Kidney epithelial cell (primary cell): ENCODE measurements at regions not wholly inside any gene's neighbourhood (a gene's known extent, or its start where the extent isn't known, plus 50 kb on each side); places are given as distances from the start of the nearest gene placed in this dataset.

Source experiments
- DNase-seq: peaks from one replicate; pipeline ENCODE4 v3.0.0-alpha.2; 2010; ENCODE audit warnings: low read depth
- H3K27me3 ChIP-seq: 2 replicates; pipeline ENCODE4 v1.6.0; 2011; ENCODE audit warnings: low read length; ENCODE audit not compliant: control insufficient read depth, insufficient read depth
- H3K36me3 ChIP-seq: 2 replicates; pipeline ENCODE4 v1.5.1; 2011; ENCODE audit warnings: low read length; ENCODE audit not compliant: control insufficient read depth, insufficient read depth
- H3K4me3 ChIP-seq: 2 replicates; pipeline ENCODE4 v1.5.1; 2011; ENCODE audit warnings: low read depth, mild to moderate bottlenecking, control low read depth, low read length
- TF ChIP-seq, protein P1 (sequence below): IDR thresholded peaks from 2 replicates; pipeline ENCODE4 v1.5.1; 2011; ENCODE audit warnings: mild to moderate bottlenecking, moderate library complexity, low read length, control low read depth, inconsistent platforms; ENCODE audit not compliant: insufficient read depth, poor library complexity, severe bottlenecking

DNA sequence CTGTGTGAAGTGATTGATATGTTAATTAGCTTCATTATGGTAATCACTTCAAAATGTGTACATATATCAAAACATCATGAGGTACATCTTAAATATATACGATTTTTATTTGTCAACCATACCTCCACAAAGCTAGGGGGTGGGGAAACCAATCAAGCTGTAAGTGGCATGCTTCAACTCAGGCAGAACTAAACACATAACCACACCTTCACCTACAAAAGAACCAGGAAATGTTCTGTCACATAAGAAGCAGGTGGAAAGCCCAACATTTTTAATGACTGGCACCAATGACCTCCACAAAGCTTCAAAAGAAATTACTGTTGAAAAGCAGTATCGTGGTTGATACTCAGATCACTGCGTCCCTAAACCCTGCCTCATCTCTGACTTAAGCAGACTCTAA, 867.7 kb upstream of the EEF2KMT start:
- no peaks in the 10 kb centered on the region for H3K36me3 ChIP-seq

DNA sequence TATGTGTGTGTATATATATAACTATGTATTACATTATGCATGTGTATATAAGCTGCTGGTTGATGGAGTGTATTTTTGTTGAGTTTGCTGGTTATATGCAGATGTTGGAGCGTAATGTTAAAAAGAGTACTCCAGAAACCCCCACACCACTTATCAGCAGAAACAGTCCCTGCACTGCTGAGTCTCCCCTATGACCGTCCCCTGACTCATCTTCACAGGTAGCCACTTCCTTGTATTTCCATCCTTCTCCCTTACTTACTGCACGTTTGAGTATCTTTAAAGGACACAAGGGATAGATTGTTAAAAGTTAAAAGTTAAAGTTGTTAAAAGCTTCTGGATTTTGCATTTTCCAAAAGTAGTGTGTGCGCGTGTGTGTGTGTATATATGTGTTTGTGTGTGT, 853.9 kb upstream of the EEF2KMT start:
- TF ChIP-seq, protein P1, sequence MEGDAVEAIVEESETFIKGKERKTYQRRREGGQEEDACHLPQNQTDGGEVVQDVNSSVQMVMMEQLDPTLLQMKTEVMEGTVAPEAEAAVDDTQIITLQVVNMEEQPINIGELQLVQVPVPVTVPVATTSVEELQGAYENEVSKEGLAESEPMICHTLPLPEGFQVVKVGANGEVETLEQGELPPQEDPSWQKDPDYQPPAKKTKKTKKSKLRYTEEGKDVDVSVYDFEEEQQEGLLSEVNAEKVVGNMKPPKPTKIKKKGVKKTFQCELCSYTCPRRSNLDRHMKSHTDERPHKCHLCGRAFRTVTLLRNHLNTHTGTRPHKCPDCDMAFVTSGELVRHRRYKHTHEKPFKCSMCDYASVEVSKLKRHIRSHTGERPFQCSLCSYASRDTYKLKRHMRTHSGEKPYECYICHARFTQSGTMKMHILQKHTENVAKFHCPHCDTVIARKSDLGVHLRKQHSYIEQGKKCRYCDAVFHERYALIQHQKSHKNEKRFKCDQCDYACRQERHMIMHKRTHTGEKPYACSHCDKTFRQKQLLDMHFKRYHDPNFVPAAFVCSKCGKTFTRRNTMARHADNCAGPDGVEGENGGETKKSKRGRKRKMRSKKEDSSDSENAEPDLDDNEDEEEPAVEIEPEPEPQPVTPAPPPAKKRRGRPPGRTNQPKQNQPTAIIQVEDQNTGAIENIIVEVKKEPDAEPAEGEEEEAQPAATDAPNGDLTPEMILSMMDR: no peak
- H3K4me3 ChIP-seq: no peak overlapping the region
- DNase-seq: no peak
- H3K36me3 ChIP-seq: no peaks in the 10 kb centered on the region
- H3K27me3 ChIP-seq: no peaks in the 10 kb centered on the region

More for the DNA sequence above, 867.7 kb upstream of the EEF2KMT start:
- TF ChIP-seq, protein P1: no peak
- Histone ChIP-seq H3K4me3 (no peak overlapping the region), H3K27me3 (no peaks in the 10 kb centered on the region)
- DNase-seq: no peak

DNA sequence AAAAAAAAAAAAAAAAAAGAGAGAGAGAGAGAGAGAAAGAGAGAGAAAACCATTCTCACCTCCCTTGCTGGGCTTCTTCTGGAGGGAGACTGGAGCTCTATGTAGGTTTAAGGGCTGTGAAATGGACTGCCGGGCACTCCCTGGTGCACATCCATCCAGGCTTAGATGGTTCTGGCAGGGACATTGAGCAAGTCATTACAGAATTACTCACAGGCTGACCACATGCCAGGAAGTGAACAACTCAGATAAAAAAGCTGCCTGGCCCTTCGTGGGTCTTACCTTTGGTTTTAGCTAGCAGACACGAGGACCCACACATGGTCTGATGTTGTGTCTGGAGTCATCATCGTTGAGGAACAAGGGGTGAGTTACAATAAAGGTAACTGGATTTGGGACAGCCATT, 847.4 kb upstream of the EEF2KMT start:
- DNase-seq: no peak
- Histone ChIP-seq H3K27me3 (no peaks in the 10 kb centered on the region), H3K36me3 (no peaks in the 10 kb centered on the region), H3K4me3 (no peak overlapping the region)
- TF ChIP-seq, protein P1: no peak

DNA sequence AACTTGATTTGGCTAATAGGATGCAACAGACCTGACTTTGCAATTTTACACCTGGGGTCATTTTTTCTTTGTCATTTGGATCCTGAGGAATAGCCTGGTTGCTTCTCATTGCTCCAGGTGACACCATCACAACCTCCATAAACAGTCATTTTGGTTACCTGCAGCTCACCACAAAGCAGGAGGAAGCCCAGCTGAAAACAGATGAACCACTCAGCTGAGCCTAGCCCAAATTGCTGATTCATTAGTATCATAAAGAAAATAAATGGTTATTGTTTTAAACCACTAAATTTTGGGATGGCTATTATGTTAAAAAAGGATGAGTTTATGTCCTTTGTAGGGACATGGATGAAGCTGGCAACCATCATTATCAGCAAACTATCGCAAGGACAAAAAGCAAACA, 841.0 kb upstream of the EEF2KMT start:
- Histone ChIP-seq H3K27me3 (no peaks in the 10 kb centered on the region), H3K36me3 (no peaks in the 10 kb centered on the region), H3K4me3 (no peak overlapping the region)
- TF ChIP-seq, protein P1: no peak
- no peak for DNase-seq

DNA sequence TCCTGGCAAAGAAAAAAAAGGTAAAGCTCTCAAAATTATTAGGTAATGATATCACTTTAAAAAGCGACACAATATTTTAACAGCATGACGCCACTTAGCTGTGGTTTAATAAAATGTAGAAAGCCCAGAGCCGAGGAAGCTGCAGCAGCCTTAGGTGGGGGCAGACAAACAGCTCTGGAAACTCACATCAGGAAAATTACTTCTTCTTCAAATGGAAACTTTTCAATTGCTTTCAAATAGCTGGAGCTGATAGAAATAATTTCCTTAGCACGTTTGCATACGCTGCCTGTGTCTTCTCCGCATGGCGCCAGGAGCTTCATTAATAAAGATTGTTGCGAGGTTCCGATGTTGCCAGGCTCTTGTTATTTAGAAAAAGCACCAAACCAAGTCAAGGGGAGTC, 835.3 kb upstream of the EEF2KMT start:
- Histone ChIP-seq H3K4me3 (no peak overlapping the region), H3K27me3 (no peaks in the 10 kb centered on the region), H3K36me3 (no peaks in the 10 kb centered on the region)
- TF ChIP-seq, protein P1: no peak
- no peak for DNase-seq

DNA sequence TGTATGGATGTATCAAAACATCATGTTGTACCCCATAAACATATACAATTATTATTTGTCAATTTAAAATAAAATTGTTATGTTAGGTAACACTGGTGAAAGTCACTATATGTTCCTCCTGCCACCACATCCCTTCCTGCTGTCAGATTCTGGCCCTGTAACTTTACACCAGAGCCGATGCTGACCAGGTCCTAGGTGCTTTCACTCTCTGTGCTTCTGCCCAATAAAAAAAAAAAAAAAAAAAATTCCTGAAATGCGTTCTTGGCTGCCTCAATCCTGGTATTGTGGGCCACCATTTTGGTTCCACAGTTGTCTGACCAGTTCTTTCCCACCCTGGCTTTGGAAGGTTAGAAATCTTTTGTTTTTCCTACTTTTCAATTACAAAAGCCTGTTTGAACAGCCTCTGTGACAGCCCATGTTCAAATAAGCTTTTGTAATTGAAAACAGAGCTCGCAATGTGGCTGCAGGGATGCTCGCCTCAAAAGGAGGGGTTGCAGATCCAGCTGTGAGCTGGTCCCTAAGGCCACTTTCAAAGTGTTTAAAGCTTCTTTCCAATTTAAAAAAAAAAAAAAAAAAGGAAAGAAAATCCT, 831.0 kb upstream of the EEF2KMT start:
- TF ChIP-seq, protein P1: no peak
- no peak overlapping the region for H3K4me3 ChIP-seq
- no peaks in the 10 kb centered on the region for H3K27me3 ChIP-seq
- no peaks in the 10 kb centered on the region for H3K36me3 ChIP-seq
- no peak for DNase-seq
